ENCODE measurements at regions not wholly inside any gene's neighbourhood (a gene's known extent, or its start where the extent isn't known, plus 50 kb on each side); places are given as distances from the start of the nearest gene placed in this dataset.

DNA sequence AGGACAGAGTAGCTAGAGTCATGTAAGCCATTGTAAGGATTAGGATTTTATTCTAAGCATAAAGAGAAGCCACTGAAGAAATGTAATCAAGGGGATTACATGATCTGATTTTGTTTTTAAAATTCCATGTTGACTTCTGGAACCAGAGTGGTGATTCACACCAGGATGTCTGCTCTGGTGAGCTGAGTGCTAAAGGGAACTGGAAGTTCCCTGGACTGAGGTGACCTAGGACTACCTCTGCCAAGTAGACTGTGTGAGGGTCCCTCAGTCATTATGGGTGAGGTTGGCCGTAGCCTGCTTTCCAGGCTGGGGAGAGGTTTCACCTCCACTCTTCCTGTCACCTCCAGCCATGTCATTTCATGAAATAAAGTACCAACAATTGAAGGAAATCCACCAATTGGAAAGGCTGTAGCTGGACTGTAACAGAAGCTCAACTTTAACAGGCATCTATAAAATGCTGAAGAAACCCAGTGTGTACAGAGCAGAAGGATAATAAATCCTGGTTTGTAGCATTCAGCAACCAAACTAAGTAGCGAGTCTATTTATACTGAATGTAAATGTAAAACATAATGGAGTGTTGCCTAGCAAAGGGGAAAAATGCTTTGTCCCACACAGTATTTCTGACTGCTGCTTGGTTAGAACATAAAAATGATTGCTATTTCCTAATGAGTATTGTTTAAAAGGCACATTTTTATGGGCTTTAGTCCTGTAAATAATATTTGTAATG is 507.4 kb upstream of the PKDCC start:
- no peak overlapping the region for H3K27ac Mint-ChIP-seq
- H3K79me2 ChIP-seq (ENCODE audit: low read depth), result no peaks in the 10 kb centered on the region
- no peaks in the 10 kb centered on the region for H3K36me3 Mint-ChIP-seq
- H3K36me3 ChIP-seq, result no peaks in the 10 kb centered on the region
- no peak overlapping the region for H3K4me2 ChIP-seq
- no peak overlapping the region for H3K4me3 ChIP-seq
- TF ChIP-seq EZH2phosphoT487 (IDR thresholded peaks at IDR 0.05) (no peak), EZH2 (IDR thresholded peaks at IDR 0.05) (no peak)
- TF ChIP-seq, protein P1, sequence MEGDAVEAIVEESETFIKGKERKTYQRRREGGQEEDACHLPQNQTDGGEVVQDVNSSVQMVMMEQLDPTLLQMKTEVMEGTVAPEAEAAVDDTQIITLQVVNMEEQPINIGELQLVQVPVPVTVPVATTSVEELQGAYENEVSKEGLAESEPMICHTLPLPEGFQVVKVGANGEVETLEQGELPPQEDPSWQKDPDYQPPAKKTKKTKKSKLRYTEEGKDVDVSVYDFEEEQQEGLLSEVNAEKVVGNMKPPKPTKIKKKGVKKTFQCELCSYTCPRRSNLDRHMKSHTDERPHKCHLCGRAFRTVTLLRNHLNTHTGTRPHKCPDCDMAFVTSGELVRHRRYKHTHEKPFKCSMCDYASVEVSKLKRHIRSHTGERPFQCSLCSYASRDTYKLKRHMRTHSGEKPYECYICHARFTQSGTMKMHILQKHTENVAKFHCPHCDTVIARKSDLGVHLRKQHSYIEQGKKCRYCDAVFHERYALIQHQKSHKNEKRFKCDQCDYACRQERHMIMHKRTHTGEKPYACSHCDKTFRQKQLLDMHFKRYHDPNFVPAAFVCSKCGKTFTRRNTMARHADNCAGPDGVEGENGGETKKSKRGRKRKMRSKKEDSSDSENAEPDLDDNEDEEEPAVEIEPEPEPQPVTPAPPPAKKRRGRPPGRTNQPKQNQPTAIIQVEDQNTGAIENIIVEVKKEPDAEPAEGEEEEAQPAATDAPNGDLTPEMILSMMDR (IDR thresholded peaks at IDR 0.05), result no peak
- H3K27me3 Mint-ChIP-seq (ENCODE audit: insufficient read depth, low read depth), result peaks cover 3% of the 10 kb centered on the region
- H3K4me3 Mint-ChIP-seq, result no peak overlapping the region
- H3K4me1 ChIP-seq, result no peaks in the 10 kb centered on the region
- H4K20me1 ChIP-seq (ENCODE audit: low read depth), result no peaks in the 10 kb centered on the region
- no peak overlapping the region for H2AFZ ChIP-seq (replicated peaks)
- no peak overlapping the region for H3K27ac ChIP-seq
- DNase-seq (ENCODE audit: low spot score), result no peak
- no peaks in the 10 kb centered on the region for H3F3A ChIP-seq (ENCODE audit: low read depth)
- no peaks in the 10 kb centered on the region for H3K27me3 ChIP-seq
- H3K4me1 Mint-ChIP-seq, result no peaks in the 10 kb centered on the region
- H3K9me3 ChIP-seq (ENCODE audit: low read depth), result no peaks in the 10 kb centered on the region
- no peak overlapping the region for H3K9ac ChIP-seq
- H3K9me3 Mint-ChIP-seq, result no peaks in the 10 kb centered on the region

DNA sequence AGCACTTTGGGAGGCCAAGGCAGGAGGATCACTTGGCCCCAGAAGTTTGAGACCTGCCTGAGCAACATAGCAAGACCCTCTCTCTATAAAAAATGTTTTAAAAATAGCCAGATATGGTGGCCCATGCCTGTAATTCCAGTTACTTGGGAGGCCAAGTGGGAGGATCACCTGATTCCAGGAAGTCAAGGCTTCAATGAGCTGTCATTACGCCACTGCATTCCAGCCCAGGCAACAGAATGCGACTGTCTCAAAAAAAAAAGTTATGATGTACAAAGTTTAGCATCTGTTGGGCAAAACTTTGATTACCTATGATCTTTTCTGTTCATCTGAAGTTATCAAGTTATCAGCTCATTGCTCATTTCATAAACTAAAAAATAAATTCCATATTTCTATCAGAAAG is 504.1 kb upstream of the PKDCC start:
- Mint-ChIP-seq H3K27ac (no peak overlapping the region), H3K27me3 (ENCODE audit: insufficient read depth, low read depth) (peaks cover 3% of the 10 kb centered on the region), H3K4me3 (no peak overlapping the region), H3K4me1 (no peaks in the 10 kb centered on the region), H3K36me3 (no peaks in the 10 kb centered on the region), H3K9me3 (no peaks in the 10 kb centered on the region)
- Histone ChIP-seq H3K36me3 (no peaks in the 10 kb centered on the region), H3K9ac (no peak overlapping the region), H4K20me1 (ENCODE audit: low read depth) (no peaks in the 10 kb centered on the region), H3F3A (ENCODE audit: low read depth) (no peaks in the 10 kb centered on the region), H3K79me2 (ENCODE audit: low read depth) (no peaks in the 10 kb centered on the region), H3K4me2 (no peak overlapping the region), H3K9me3 (ENCODE audit: low read depth) (no peaks in the 10 kb centered on the region), H3K4me1 (no peaks in the 10 kb centered on the region), H2AFZ (replicated peaks) (no peak overlapping the region), H3K27me3 (no peaks in the 10 kb centered on the region), H3K27ac (no peak overlapping the region), H3K4me3 (no peak overlapping the region)
- no peak for DNase-seq (ENCODE audit: low spot score)
- no peak for TF ChIP-seq EZH2phosphoT487 (IDR thresholded peaks at IDR 0.05)
- TF ChIP-seq, protein P1 (IDR thresholded peaks at IDR 0.05), result no peak

DNA sequence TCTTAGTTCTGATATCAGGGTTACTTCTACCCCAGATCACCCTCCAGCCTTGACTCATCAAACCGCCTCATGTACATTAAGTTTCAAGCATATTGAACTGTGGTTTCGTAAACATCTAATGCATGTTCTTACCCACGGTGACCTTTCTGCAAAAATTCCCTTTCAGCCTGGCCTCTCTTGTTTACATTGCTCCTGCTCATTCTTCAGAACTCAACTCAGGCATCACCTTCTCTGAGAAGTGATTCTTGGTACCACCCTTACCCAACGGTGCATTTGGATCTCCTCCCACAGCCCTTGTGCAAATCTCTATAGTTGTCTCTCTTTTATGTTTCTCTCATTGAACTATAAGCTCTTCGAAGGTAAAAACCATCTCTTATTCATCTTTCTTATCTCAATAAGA is 503.1 kb upstream of the PKDCC start:
- Histone ChIP-seq H2AFZ (replicated peaks) (no peak overlapping the region), H3K4me1 (no peaks in the 10 kb centered on the region), H3K4me3 (no peak overlapping the region), H3K79me2 (ENCODE audit: low read depth) (no peaks in the 10 kb centered on the region), H3K4me2 (no peak overlapping the region), H3K9me3 (ENCODE audit: low read depth) (no peaks in the 10 kb centered on the region), H3K27ac (no peak overlapping the region), H4K20me1 (ENCODE audit: low read depth) (no peaks in the 10 kb centered on the region), H3K9ac (no peak overlapping the region), H3K27me3 (no peaks in the 10 kb centered on the region), H3F3A (ENCODE audit: low read depth) (no peaks in the 10 kb centered on the region), H3K36me3 (no peaks in the 10 kb centered on the region)
- Mint-ChIP-seq H3K27ac (no peak overlapping the region), H3K4me1 (no peaks in the 10 kb centered on the region), H3K9me3 (no peaks in the 10 kb centered on the region), H3K27me3 (ENCODE audit: insufficient read depth, low read depth) (peaks cover 3% of the 10 kb centered on the region), H3K36me3 (no peaks in the 10 kb centered on the region), H3K4me3 (no peak overlapping the region)
- DNase-seq (ENCODE audit: low spot score), result no peak
- TF ChIP-seq EZH2phosphoT487 (IDR thresholded peaks at IDR 0.05) (no peak), EZH2 (IDR thresholded peaks at IDR 0.05) (no peak)
- TF ChIP-seq, protein P1 (IDR thresholded peaks at IDR 0.05), result no peak

All from neural progenitor cell (in vitro differentiated cells).